Effector memory CD8-positive, alpha-beta T cell (primary cell): ENCODE measurements at regions not wholly inside any gene's neighbourhood (a gene's known extent, or its start where the extent isn't known, plus 50 kb on each side); places are given as distances from the start of the nearest gene placed in this dataset.
"Not testable (repeated sequence)": the region's sequence is repeated elsewhere in the genome, so short reads cannot be mapped to it uniquely, and the experiment has no call there.

Source experiments
- ATAC-seq: fragments of 150-1000 bp; cut with Tn5 transposase; replicated peaks from 2 replicates; pipeline ENCODE4 v1.10.0; 2021; ENCODE audit warnings: mild to moderate bottlenecking, moderate library complexity
- DNase-seq, 3 experiments: peaks; one replicate each; pipeline ENCODE4 v3.0.0; 2021
- H3K27ac Mint-ChIP-seq, 2 donors: one replicate each; pipeline ENCODE4 v1.8.0; 2022; ENCODE audit warnings: mild to moderate bottlenecking in 2 of 2, mixed read lengths in 2 of 2, moderate library complexity in 2 of 2
- H3K27me3 Mint-ChIP-seq, 2 donors: one replicate each; pipeline ENCODE4 v1.8.0; 2022; ENCODE audit warnings: mixed read lengths in 2 of 2
- H3K36me3 Mint-ChIP-seq: one replicate; pipeline ENCODE4 v1.8.0; 2022; ENCODE audit warnings: mild to moderate bottlenecking, moderate library complexity, mixed read lengths; ENCODE audit not compliant: insufficient read depth
- H3K4me1 Mint-ChIP-seq, 2 donors: one replicate each; pipeline ENCODE4 v1.8.0; 2022; ENCODE audit warnings: low read depth in 2 of 2, mixed read lengths in 2 of 2
- H3K4me3 Mint-ChIP-seq, 2 donors: one replicate each; pipeline ENCODE4 v1.8.0; 2022; ENCODE audit warnings: mild to moderate bottlenecking in 2 of 2, mixed read lengths in 2 of 2, moderate library complexity in 2 of 2
- H3K9me3 Mint-ChIP-seq, 2 donors: one replicate each; pipeline ENCODE4 v1.8.0; 2022; ENCODE audit warnings: mixed read lengths in 2 of 2

GRCh38 chr2:2656115-2657011 is 325.3 kb upstream of the MYT1L start:
- Mint-ChIP-seq H3K36me3 (no peaks in the 10 kb centered on the region), H3K27me3 (no peaks in the 10 kb centered on the region), H3K9me3 (peaks cover 4 to 7% of the 10 kb centered on the region in 2 donors), H3K4me3 (no peak overlapping the region), H3K4me1 (no peaks in the 10 kb centered on the region), H3K27ac (no peak overlapping the region)
- ATAC-seq (no peak), DNase-seq (no peak)

GRCh38 chr2:2655453-2656114 is 324.5 kb upstream of the MYT1L start:
- no peak overlapping the region for H3K4me3 Mint-ChIP-seq
- DNase-seq = no peak
- no peak for ATAC-seq
- no peaks in the 10 kb centered on the region for H3K4me1 Mint-ChIP-seq
- H3K27ac Mint-ChIP-seq = no peak overlapping the region
- no peaks in the 10 kb centered on the region for H3K27me3 Mint-ChIP-seq
- peaks cover 4 to 7% of the 10 kb centered on the region in 2 donors for H3K9me3 Mint-ChIP-seq
- no peaks in the 10 kb centered on the region for H3K36me3 Mint-ChIP-seq

GRCh38 chr2:2653231-2653630 is 322.2 kb upstream of the MYT1L start:
- no peaks in the 10 kb centered on the region for H3K4me1 Mint-ChIP-seq
- H3K36me3 Mint-ChIP-seq = no peaks in the 10 kb centered on the region
- ATAC-seq (no peak), DNase-seq (no peak)
- no peak overlapping the region for H3K27ac Mint-ChIP-seq
- no peak overlapping the region for H3K4me3 Mint-ChIP-seq
- peaks cover 2 to 7% of the 10 kb centered on the region in 2 donors for H3K9me3 Mint-ChIP-seq
- peaks cover 0 to 10% of the 10 kb centered on the region in 2 donors for H3K27me3 Mint-ChIP-seq

- ATAC-seq = no peak
- Mint-ChIP-seq H3K27ac (no peak overlapping the region), H3K36me3 (no peaks in the 10 kb centered on the region), H3K9me3 (peaks cover 0 to 8% of the 10 kb centered on the region in 2 donors), H3K4me1 (peaks cover 0 to 1% of the 10 kb centered on the region in 2 donors), H3K4me3 (no peak overlapping the region), H3K27me3 (peaks cover 0 to 10% of the 10 kb centered on the region in 2 donors)
- no peak for DNase-seq
Observed at GRCh38 chr2:2650608-2651375, 319.7 kb upstream of the MYT1L start.

- Mint-ChIP-seq H3K36me3 (no peaks in the 10 kb centered on the region), H3K27me3 (peaks cover 0 to 10% of the 10 kb centered on the region in 2 donors), H3K4me3 (no peak overlapping the region), H3K27ac (no peak overlapping the region), H3K4me1 (peaks cover 0 to 1% of the 10 kb centered on the region in 2 donors), H3K9me3 (peaks cover 2 to 8% of the 10 kb centered on the region in 2 donors)
- DNase-seq (no peak), ATAC-seq (no peak)
Observed at GRCh38 chr2:2649109-2650072, 318.3 kb upstream of the MYT1L start.

- Mint-ChIP-seq H3K9me3 (peaks cover 8 to 15% of the 10 kb centered on the region in 2 donors), H3K27ac (no peak overlapping the region), H3K36me3 (no peaks in the 10 kb centered on the region), H3K4me1 (peaks cover 0 to 1% of the 10 kb centered on the region in 2 donors), H3K4me3 (no peak overlapping the region), H3K27me3 (peaks cover 0 to 10% of the 10 kb centered on the region in 2 donors)
- DNase-seq (no peak), ATAC-seq (no peak)
Observed at GRCh38 chr2:2648094-2648493, 317.0 kb upstream of the MYT1L start.

GRCh38 chr2:2647141-2647541 is 316.1 kb upstream of the MYT1L start:
- Mint-ChIP-seq H3K4me1 (peaks cover 0 to 1% of the 10 kb centered on the region in 2 donors), H3K27me3 (peaks cover 0 to 10% of the 10 kb centered on the region in 2 donors), H3K9me3 (peaks cover 8 to 15% of the 10 kb centered on the region in 2 donors), H3K27ac (no peak overlapping the region), H3K36me3 (no peaks in the 10 kb centered on the region), H3K4me3 (no peak overlapping the region)
- ATAC-seq (no peak), DNase-seq (no peak)

GRCh38 chr2:2646433-2647051 is 315.5 kb upstream of the MYT1L start:
- Mint-ChIP-seq H3K4me1 (peaks cover 0 to 1% of the 10 kb centered on the region in 2 donors), H3K27ac (no peak overlapping the region), H3K27me3 (peaks cover 0 to 10% of the 10 kb centered on the region in 2 donors), H3K9me3 (peaks cover 8 to 13% of the 10 kb centered on the region in 2 donors), H3K36me3 (no peaks in the 10 kb centered on the region), H3K4me3 (no peak overlapping the region)
- DNase-seq = no peak
- ATAC-seq = no peak

GRCh38 chr2:2645162-2645855 is 314.2 kb upstream of the MYT1L start:
- DNase-seq (no peak), ATAC-seq (no peak)
- Mint-ChIP-seq H3K9me3 (peaks cover 8 to 13% of the 10 kb centered on the region in 2 donors), H3K4me1 (peaks cover 0 to 1% of the 10 kb centered on the region in 2 donors), H3K27ac (no peak overlapping the region), H3K27me3 (peaks cover 0 to 10% of the 10 kb centered on the region in 2 donors), H3K4me3 (no peak overlapping the region), H3K36me3 (no peaks in the 10 kb centered on the region)

- not testable (repeated sequence) for H3K4me1 Mint-ChIP-seq, DNase-seq, ATAC-seq, H3K4me3 Mint-ChIP-seq, H3K27ac Mint-ChIP-seq, H3K36me3 Mint-ChIP-seq, H3K27me3 Mint-ChIP-seq
- peaks cover 8 to 10% of the 10 kb centered on the region in 2 donors for H3K9me3 Mint-ChIP-seq
Observed at GRCh38 chr2:2644751-2645150, 313.7 kb upstream of the MYT1L start.

- ATAC-seq (no peak), DNase-seq (no peak)
- Mint-ChIP-seq H3K4me3 (no peak overlapping the region), H3K27me3 (peaks cover 0 to 2% of the 10 kb centered on the region in 2 donors), H3K4me1 (peaks cover 0 to 1% of the 10 kb centered on the region in 2 donors), H3K9me3 (peaks cover 8% of the 10 kb centered on the region in 2 donors), H3K36me3 (no peaks in the 10 kb centered on the region), H3K27ac (no peak overlapping the region)
Observed at GRCh38 chr2:2644040-2644439, 313.0 kb upstream of the MYT1L start.
